ENCODE measurements at regions not wholly inside any gene's neighbourhood (a gene's known extent, or its start where the extent isn't known, plus 50 kb on each side); places are given as distances from the start of the nearest gene placed in this dataset.

DNA sequence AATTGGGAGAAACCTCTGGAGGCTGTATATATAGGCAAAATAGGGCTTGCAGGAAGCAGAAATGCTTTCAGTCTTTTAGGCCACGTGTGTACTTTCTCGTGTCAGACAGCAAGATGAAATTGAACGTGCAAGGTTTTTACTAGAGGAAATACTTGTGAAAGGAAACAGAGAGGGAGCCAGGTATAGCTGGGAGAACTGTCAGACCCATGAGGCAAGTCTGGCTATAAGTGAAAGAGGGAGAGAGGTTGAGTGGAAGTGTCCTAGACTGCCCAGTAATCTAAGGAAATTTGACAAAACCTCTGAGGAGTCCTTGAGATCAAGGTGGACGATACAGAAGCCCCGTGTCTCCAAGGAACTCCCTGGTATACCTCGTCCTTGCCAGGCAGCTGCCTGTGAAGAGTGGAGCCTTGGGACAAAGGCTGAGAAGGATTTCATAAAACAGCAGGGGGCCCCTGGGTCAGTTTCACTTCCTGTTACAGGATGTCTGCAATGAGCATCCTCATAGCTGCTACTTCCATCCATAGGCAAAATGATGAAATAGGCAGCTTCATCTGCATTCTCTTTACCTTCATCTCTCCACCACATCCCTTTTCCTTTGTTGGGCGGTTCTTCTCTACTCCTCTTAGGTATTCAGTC, 114.4 kb upstream of the MAP3K7 start:
- peak in 1 of 3 donors; percentile 4 for DNase-seq
- Mint-ChIP-seq H3K27me3 (ENCODE audit: low read depth in 3 of 3) (peaks cover 0 to 1% (median 0%) of the 10 kb centered on the region in 3 donors), H3K9me3 (peaks cover 0 to 2% (median 0%) of the 10 kb centered on the region in 7 donors), H3K4me3 (no peak overlapping the region), H3K4me1 (peaks cover 5% of the 10 kb centered on the region), H3K36me3 (no peaks in the 10 kb centered on the region), H3K27ac (peak overlapping the region in 1 of 7 donors; percentile 41)
- no peaks in the 10 kb centered on the region for H3K79me2 ChIP-seq (ENCODE audit: insufficient read depth, low read length)
- H3K36me3 ChIP-seq (replicated peaks in 1 of 2; ENCODE audit: control insufficient read depth in 1 of 2, insufficient read depth in 2 of 2, low read length in 2 of 2): no peaks in the 10 kb centered on the region
- no peak overlapping the region for H3K4me2 ChIP-seq (replicated peaks; ENCODE audit: extremely low read depth, low read length, poor library complexity, severe bottlenecking)
- H3K4me3 ChIP-seq (replicated peaks in 1 of 3; ENCODE audit: low read depth in 2 of 3, low read length in 3 of 3): no peak overlapping the region
- H3K4me1 ChIP-seq (ENCODE audit: control insufficient read depth in 1 of 2, insufficient read depth in 2 of 2, low read length in 2 of 2): no peaks in the 10 kb centered on the region
- H3K27me3 ChIP-seq (ENCODE audit: control insufficient read depth in 2 of 2, insufficient read depth in 2 of 2, low read length in 2 of 2): no peaks in the 10 kb centered on the region
- H2AFZ ChIP-seq (ENCODE audit: insufficient read depth, low read depth, low read length, poor library complexity, severe bottlenecking): no peak overlapping the region
- no peaks in the 10 kb centered on the region for H4K20me1 ChIP-seq (ENCODE audit: insufficient read depth, low read length)
- H3K27ac ChIP-seq (ENCODE audit: low read depth in 1 of 2, low read length in 2 of 2): no peak overlapping the region
- TF ChIP-seq, protein P1, sequence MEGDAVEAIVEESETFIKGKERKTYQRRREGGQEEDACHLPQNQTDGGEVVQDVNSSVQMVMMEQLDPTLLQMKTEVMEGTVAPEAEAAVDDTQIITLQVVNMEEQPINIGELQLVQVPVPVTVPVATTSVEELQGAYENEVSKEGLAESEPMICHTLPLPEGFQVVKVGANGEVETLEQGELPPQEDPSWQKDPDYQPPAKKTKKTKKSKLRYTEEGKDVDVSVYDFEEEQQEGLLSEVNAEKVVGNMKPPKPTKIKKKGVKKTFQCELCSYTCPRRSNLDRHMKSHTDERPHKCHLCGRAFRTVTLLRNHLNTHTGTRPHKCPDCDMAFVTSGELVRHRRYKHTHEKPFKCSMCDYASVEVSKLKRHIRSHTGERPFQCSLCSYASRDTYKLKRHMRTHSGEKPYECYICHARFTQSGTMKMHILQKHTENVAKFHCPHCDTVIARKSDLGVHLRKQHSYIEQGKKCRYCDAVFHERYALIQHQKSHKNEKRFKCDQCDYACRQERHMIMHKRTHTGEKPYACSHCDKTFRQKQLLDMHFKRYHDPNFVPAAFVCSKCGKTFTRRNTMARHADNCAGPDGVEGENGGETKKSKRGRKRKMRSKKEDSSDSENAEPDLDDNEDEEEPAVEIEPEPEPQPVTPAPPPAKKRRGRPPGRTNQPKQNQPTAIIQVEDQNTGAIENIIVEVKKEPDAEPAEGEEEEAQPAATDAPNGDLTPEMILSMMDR (IDR thresholded peaks at IDR 0.05): no peak
- WGBS (ENCODE audit: insufficient coverage): 6% methylated on average over 3 of the region's 7 CpGs
- H3K9me3 ChIP-seq (replicated peaks in 1 of 2; ENCODE audit: control insufficient read depth in 1 of 2, insufficient read depth in 1 of 2, low read length in 2 of 2): no peaks in the 10 kb centered on the region
- H3K9ac ChIP-seq (ENCODE audit: insufficient read depth, low read length, poor library complexity, severe bottlenecking): no peak overlapping the region
- intact Hi-C loops (cut with micrococcal nuclease): no loop called here

DNA sequence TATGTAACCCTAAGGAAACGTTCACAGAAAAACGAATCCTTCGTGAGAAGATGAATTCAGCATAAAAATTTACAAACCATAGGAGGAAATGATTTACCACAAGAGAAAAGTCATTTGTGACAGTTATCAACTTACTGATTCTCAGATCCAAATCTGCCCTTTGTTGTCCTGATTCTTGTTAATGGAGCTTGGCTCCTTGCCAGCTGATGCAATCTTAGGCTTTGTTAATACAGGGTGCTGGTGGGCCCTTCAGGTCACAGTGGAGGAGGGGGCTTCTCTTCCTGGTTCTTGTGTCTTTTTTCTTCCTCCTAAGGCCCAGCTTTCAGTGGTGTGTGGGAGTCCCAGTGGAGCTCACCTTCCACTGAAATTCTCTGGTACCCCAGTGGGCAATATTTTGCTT, 108.4 kb upstream of the MAP3K7 start:
- no peak overlapping the region for H3K4me3 Mint-ChIP-seq
- Histone ChIP-seq H2AFZ (ENCODE audit: insufficient read depth, low read depth, low read length, poor library complexity, severe bottlenecking) (no peak overlapping the region), H4K20me1 (ENCODE audit: insufficient read depth, low read length) (no peaks in the 10 kb centered on the region), H3K4me3 (replicated peaks in 1 of 3; ENCODE audit: low read depth in 2 of 3, low read length in 3 of 3) (no peak overlapping the region), H3K27me3 (ENCODE audit: control insufficient read depth in 2 of 2, insufficient read depth in 2 of 2, low read length in 2 of 2) (no peaks in the 10 kb centered on the region), H3K36me3 (replicated peaks in 1 of 2; ENCODE audit: control insufficient read depth in 1 of 2, insufficient read depth in 2 of 2, low read length in 2 of 2) (no peaks in the 10 kb centered on the region), H3K27ac (ENCODE audit: low read depth in 1 of 2, low read length in 2 of 2) (no peak overlapping the region), H3K9ac (ENCODE audit: insufficient read depth, low read length, poor library complexity, severe bottlenecking) (no peak overlapping the region), H3K4me2 (replicated peaks; ENCODE audit: extremely low read depth, low read length, poor library complexity, severe bottlenecking) (no peak overlapping the region), H3K4me1 (ENCODE audit: control insufficient read depth in 1 of 2, insufficient read depth in 2 of 2, low read length in 2 of 2) (no peaks in the 10 kb centered on the region), H3K79me2 (ENCODE audit: insufficient read depth, low read length) (no peaks in the 10 kb centered on the region), H3K9me3 (replicated peaks in 1 of 2; ENCODE audit: control insufficient read depth in 1 of 2, insufficient read depth in 1 of 2, low read length in 2 of 2) (no peaks in the 10 kb centered on the region)
- intact Hi-C loops (cut with micrococcal nuclease): no loop called here
- peaks cover 0 to 3% (median 0%) of the 10 kb centered on the region in 7 donors for H3K9me3 Mint-ChIP-seq
- H3K27me3 Mint-ChIP-seq (ENCODE audit: low read depth in 3 of 3): peaks cover 0 to 2% (median 0%) of the 10 kb centered on the region in 3 donors
- DNase-seq: no peak
- no peaks in the 10 kb centered on the region for H3K36me3 Mint-ChIP-seq
- WGBS (ENCODE audit: insufficient coverage): no CpG with 5 or more reads among the region's 3 CpGs
- TF ChIP-seq, protein P1 (IDR thresholded peaks at IDR 0.05): no peak
- H3K27ac Mint-ChIP-seq: no peak overlapping the region
- H3K4me1 Mint-ChIP-seq: no peaks in the 10 kb centered on the region
